ENCODE measurements at regions not wholly inside any gene's neighbourhood (a gene's known extent, or its start where the extent isn't known, plus 50 kb on each side); places are given as distances from the start of the nearest gene placed in this dataset.

- POLR2A ChIA-PET = no interaction called here
These were observed 151.9 kb upstream of the ZNF184 start for GRCh38 chr6:27624694-27625262.

DNA sequence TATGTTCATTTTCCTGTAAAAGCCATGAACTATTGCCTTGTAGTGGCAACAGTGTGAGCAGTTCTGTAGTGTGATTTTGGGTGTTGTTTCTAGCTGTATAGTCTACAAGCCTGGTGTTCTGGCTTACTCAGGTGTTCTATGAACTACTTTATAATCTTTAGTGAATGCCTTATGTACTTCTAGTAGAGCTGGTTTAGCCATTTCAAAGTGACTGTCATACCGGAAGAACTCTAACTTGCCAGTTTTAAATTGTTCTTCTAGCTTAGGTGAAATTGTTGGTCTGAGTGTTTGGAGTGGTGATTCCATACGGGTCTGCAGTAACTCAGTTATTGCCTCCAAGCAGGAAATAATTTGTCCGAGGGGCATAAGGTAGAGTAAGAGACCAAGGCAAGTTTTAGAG lies 150.2 kb upstream of the ZNF184 start:
- no peaks in the 10 kb centered on the region for H3K4me1 ChIP-seq
- ChIA-PET POLR2A (no interaction called here), CTCF (interaction anchor here (0.6 to 2.0 kb wide), 5 partner anchors 14 to 104 kb away, joined by 3 to 6 read pairs (median 4); no protein-coding TSS in a partner anchor)
- no peak for TF ChIP-seq JUNB (IDR thresholded peaks at IDR 0.05)
- no peak for TF ChIP-seq POLR2A (IDR thresholded peaks at IDR 0.05; ENCODE audit: low read length)
- TF ChIP-seq RCOR1 (IDR thresholded peaks at IDR 0.05; ENCODE audit: low read depth, low read length) = no peak
- no peak for TF ChIP-seq CHD2 (IDR thresholded peaks at IDR 0.05; ENCODE audit: low read length, partially characterized antibody)
- TF ChIP-seq KDM5A (IDR thresholded peaks at IDR 0.05) = no peak
- TF ChIP-seq POLR2AphosphoS2 (conservative IDR thresholded peaks at IDR 0.05; ENCODE audit: low read length) = no peak
- TF ChIP-seq MAZ (IDR thresholded peaks at IDR 0.05; ENCODE audit: borderline replicate concordance, low read depth, low read length) = no peak
- no peak for TF ChIP-seq FOSL2 (IDR thresholded peaks at IDR 0.05)
- no peak for TF ChIP-seq FOSL2 (CRISPR knock-in tag; IDR thresholded peaks at IDR 0.05)
- TF ChIP-seq EHF (CRISPR knock-in tag; IDR thresholded peaks at IDR 0.05) = no peak
- TF ChIP-seq NR3C1 (IDR thresholded peaks at IDR 0.05) = no peak
- TF ChIP-seq, protein P1, sequence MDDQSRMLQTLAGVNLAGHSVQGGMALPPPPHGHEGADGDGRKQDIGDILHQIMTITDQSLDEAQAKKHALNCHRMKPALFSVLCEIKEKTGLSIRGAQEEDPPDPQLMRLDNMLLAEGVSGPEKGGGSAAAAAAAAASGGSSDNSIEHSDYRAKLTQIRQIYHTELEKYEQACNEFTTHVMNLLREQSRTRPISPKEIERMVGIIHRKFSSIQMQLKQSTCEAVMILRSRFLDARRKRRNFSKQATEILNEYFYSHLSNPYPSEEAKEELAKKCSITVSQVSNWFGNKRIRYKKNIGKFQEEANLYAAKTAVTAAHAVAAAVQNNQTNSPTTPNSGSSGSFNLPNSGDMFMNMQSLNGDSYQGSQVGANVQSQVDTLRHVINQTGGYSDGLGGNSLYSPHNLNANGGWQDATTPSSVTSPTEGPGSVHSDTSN (IDR thresholded peaks at IDR 0.05) = no peak
- TF ChIP-seq GATA3 (IDR thresholded peaks at IDR 0.05; ENCODE audit: borderline replicate concordance) = no peak
- TF ChIP-seq MAFK (IDR thresholded peaks at IDR 0.05; ENCODE audit: partially characterized antibody) = no peak
- TF ChIP-seq CEBPB (IDR thresholded peaks at IDR 0.05) = no peak
- TF ChIP-seq BHLHE40 (IDR thresholded peaks at IDR 0.05; ENCODE audit: low read depth, low read length) = no peak
- no peak for TF ChIP-seq TP53 (CRISPR knock-in tag; IDR thresholded peaks at IDR 0.05)
- no peak for TF ChIP-seq TFCP2L1 (CRISPR knock-in tag; IDR thresholded peaks at IDR 0.05)
- no peak for TF ChIP-seq SMC3 (IDR thresholded peaks at IDR 0.05)
- DNase-seq (ENCODE audit: low read depth in 1 of 2, low spot score in 1 of 2) (no peak), FAIRE-seq (no peak), ATAC-seq (no peak)
- no peak overlapping the region for H3K4me2 ChIP-seq
- no peak overlapping the region for H3K4me3 ChIP-seq
- no peaks in the 10 kb centered on the region for H3K9me3 ChIP-seq
- H3K27ac ChIP-seq = no peak overlapping the region
- WGBS (ENCODE audit: missing lambda C conversion rate) = 62% methylated on average over 3 of the region's 3 CpGs

More at GRCh38 chr6:27624694-27625262, 151.9 kb upstream of the ZNF184 start:
- DNase-seq (ENCODE audit: low read depth in 1 of 2, low spot score in 1 of 2) = no peak
- Histone ChIP-seq H3K27ac (no peak overlapping the region), H3K4me3 (no peak overlapping the region), H3K4me1 (peaks cover under 1% of the 10 kb centered on the region; the same call in 1 of the 3 replicates), H3K9me3 (no peaks in the 10 kb centered on the region), H3K4me2 (no peak overlapping the region)
- no peak for ATAC-seq
- 75% methylated on average over 3 of the region's 3 CpGs for WGBS (ENCODE audit: missing lambda C conversion rate)
- CTCF ChIA-PET = interaction anchor here (0.8 to 2.0 kb wide), 3 partner anchors 15 to 63 kb away, joined by 4 to 6 read pairs (median 5); no protein-coding TSS in a partner anchor
- FAIRE-seq = no peak
- TF ChIP-seq HOXA7 (CRISPR knock-in tag; IDR thresholded peaks at IDR 0.05) (no peak), HDAC2 (IDR thresholded peaks at IDR 0.05) (no peak), ZFP36 (IDR thresholded peaks at IDR 0.05; ENCODE audit: borderline replicate concordance, partially characterized antibody) (no peak), MAZ (IDR thresholded peaks at IDR 0.05; ENCODE audit: borderline replicate concordance, low read depth, low read length) (no peak), KDM5A (IDR thresholded peaks at IDR 0.05) (no peak), CBX8 (IDR thresholded peaks at IDR 0.05) (no peak), FOSL2 (IDR thresholded peaks at IDR 0.05) (no peak), FOSL2 (CRISPR knock-in tag; IDR thresholded peaks at IDR 0.05) (no peak), GATA3 (IDR thresholded peaks at IDR 0.05; ENCODE audit: borderline replicate concordance) (no peak), SREBF2 (IDR thresholded peaks at IDR 0.05) (no peak), CTCF (IDR thresholded peaks at IDR 0.05) (no peak), ZC3H11A (IDR thresholded peaks at IDR 0.05) (no peak), ZSCAN20 (CRISPR knock-in tag; IDR thresholded peaks at IDR 0.05) (no peak)
- TF ChIP-seq, protein P2, sequence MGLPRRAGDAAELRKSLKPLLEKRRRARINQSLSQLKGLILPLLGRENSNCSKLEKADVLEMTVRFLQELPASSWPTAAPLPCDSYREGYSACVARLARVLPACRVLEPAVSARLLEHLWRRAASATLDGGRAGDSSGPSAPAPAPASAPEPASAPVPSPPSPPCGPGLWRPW (IDR thresholded peaks at IDR 0.05) = no peak
